ENCODE measurements at regions not wholly inside any gene's neighbourhood (a gene's known extent, or its start where the extent isn't known, plus 50 kb on each side); places are given as distances from the start of the nearest gene placed in this dataset.

GRCh38 chr9:88680041-88680440 is 145.1 kb downstream of the NXNL2 start:
- H2BK5ac ChIP-seq (ENCODE audit: low read length): no peak overlapping the region
- H3K9ac ChIP-seq (ENCODE audit: low read depth, low read length, poor library complexity): no peak overlapping the region
- no peak overlapping the region for H3K18ac ChIP-seq (ENCODE audit: low read length)
- H3K9me3 ChIP-seq (replicated peaks in 1 of 2; ENCODE audit: control insufficient read depth in 2 of 2, insufficient read depth in 1 of 2, low read depth in 1 of 2, low read length in 2 of 2): peaks cover 0 to 3% of the 10 kb centered on the region in 2 donors
- no CpG with 5 or more reads among the region's 5 CpGs for WGBS, 2 donors (ENCODE audit: extremely low coverage in 2 of 2, insufficient read length in 2 of 2, insufficient replicate concordance in 1 of 2)
- H4K91ac ChIP-seq (ENCODE audit: low read depth, low read length, poor library complexity): peak overlapping the region; percentile 39
- H3K79me1 ChIP-seq (ENCODE audit: low read depth, low read length): no peaks in the 10 kb centered on the region
- H3K27ac ChIP-seq (replicated peaks; ENCODE audit: low read length): no peak overlapping the region
- no peaks in the 10 kb centered on the region for H3K4me1 ChIP-seq (ENCODE audit: control insufficient read depth in 2 of 2, insufficient read depth in 1 of 2, low read depth in 1 of 2, low read length in 2 of 2)
- no peak overlapping the region for H2AFZ ChIP-seq (ENCODE audit: low read length)
- no peak overlapping the region for H3K14ac ChIP-seq (ENCODE audit: low read length)
- no peak overlapping the region for H2BK15ac ChIP-seq (ENCODE audit: low read length)
- no peak overlapping the region for H3K4me3 ChIP-seq (ENCODE audit: low read length in 2 of 2)
- H3K4me2 ChIP-seq (ENCODE audit: insufficient read depth, low read length, poor library complexity, severe bottlenecking): no peak overlapping the region
- peak overlapping the region; percentile 27 for H2AK5ac ChIP-seq (ENCODE audit: low read depth, low read length)
- H4K8ac ChIP-seq (ENCODE audit: low read depth, low read length): no peak overlapping the region
- no peaks in the 10 kb centered on the region for H3K27me3 ChIP-seq (ENCODE audit: control insufficient read depth in 3 of 3, insufficient read depth in 3 of 3, low read depth in 1 of 3, low read length in 3 of 3)
- H3K36me3 ChIP-seq (replicated peaks in 1 of 2; ENCODE audit: control insufficient read depth in 2 of 2, insufficient read depth in 2 of 2, low read length in 2 of 2): no peaks in the 10 kb centered on the region
- H3K4ac ChIP-seq (ENCODE audit: low read length): no peak overlapping the region
- no peak for DNase-seq (ENCODE audit: low spot score)
- H2BK12ac ChIP-seq (ENCODE audit: low read length): no peak overlapping the region
- no peak overlapping the region for H2BK120ac ChIP-seq (ENCODE audit: low read depth, low read length)
- no peak overlapping the region for H3K23ac ChIP-seq (ENCODE audit: low read depth, low read length, poor library complexity)

GRCh38 chr9:88680505-88681160 is 145.7 kb downstream of the NXNL2 start:
- no peak overlapping the region for H3K27ac ChIP-seq (replicated peaks; ENCODE audit: low read length)
- H3K4me3 ChIP-seq (ENCODE audit: low read length in 2 of 2): no peak overlapping the region
- H2AFZ ChIP-seq (ENCODE audit: low read length): no peak overlapping the region
- H2BK15ac ChIP-seq (ENCODE audit: low read length): no peak overlapping the region
- no peak overlapping the region for H2BK120ac ChIP-seq (ENCODE audit: low read depth, low read length)
- H3K18ac ChIP-seq (ENCODE audit: low read length): no peak overlapping the region
- H2BK12ac ChIP-seq (ENCODE audit: low read length): no peak overlapping the region
- peaks cover 0 to 3% of the 10 kb centered on the region in 2 donors for H3K9me3 ChIP-seq (replicated peaks in 1 of 2; ENCODE audit: control insufficient read depth in 2 of 2, insufficient read depth in 1 of 2, low read depth in 1 of 2, low read length in 2 of 2)
- no peaks in the 10 kb centered on the region for H3K36me3 ChIP-seq (replicated peaks in 1 of 2; ENCODE audit: control insufficient read depth in 2 of 2, insufficient read depth in 2 of 2, low read length in 2 of 2)
- DNase-seq (ENCODE audit: low spot score): no peak
- no peak overlapping the region for H4K8ac ChIP-seq (ENCODE audit: low read depth, low read length)
- no peak overlapping the region for H3K14ac ChIP-seq (ENCODE audit: low read length)
- H3K4me1 ChIP-seq (ENCODE audit: control insufficient read depth in 2 of 2, insufficient read depth in 1 of 2, low read depth in 1 of 2, low read length in 2 of 2): no peaks in the 10 kb centered on the region
- no peak overlapping the region for H3K23ac ChIP-seq (ENCODE audit: low read depth, low read length, poor library complexity)
- no peak overlapping the region for H3K4ac ChIP-seq (ENCODE audit: low read length)
- WGBS, 2 donors (ENCODE audit: extremely low coverage in 2 of 2, insufficient read length in 2 of 2, insufficient replicate concordance in 1 of 2): no CpG with 5 or more reads among the region's 8 CpGs
- H3K4me2 ChIP-seq (ENCODE audit: insufficient read depth, low read length, poor library complexity, severe bottlenecking): no peak overlapping the region
- H3K9ac ChIP-seq (ENCODE audit: low read depth, low read length, poor library complexity): no peak overlapping the region
- H3K79me1 ChIP-seq (ENCODE audit: low read depth, low read length): no peaks in the 10 kb centered on the region
- peak overlapping the region; percentile 27 for H2AK5ac ChIP-seq (ENCODE audit: low read depth, low read length)
- H3K27me3 ChIP-seq (ENCODE audit: control insufficient read depth in 3 of 3, insufficient read depth in 3 of 3, low read depth in 1 of 3, low read length in 3 of 3): no peaks in the 10 kb centered on the region
- H4K91ac ChIP-seq (ENCODE audit: low read depth, low read length, poor library complexity): peak overlapping the region; percentile 39
- no peak overlapping the region for H2BK5ac ChIP-seq (ENCODE audit: low read length)

GRCh38 chr9:88681434-88681833 is 146.5 kb downstream of the NXNL2 start:
- Histone ChIP-seq H3K36me3 (replicated peaks in 1 of 2; ENCODE audit: control insufficient read depth in 2 of 2, insufficient read depth in 2 of 2, low read length in 2 of 2) (no peaks in the 10 kb centered on the region), H3K23ac (ENCODE audit: low read depth, low read length, poor library complexity) (no peak overlapping the region), H2BK12ac (ENCODE audit: low read length) (no peak overlapping the region), H3K27me3 (ENCODE audit: control insufficient read depth in 3 of 3, insufficient read depth in 3 of 3, low read depth in 1 of 3, low read length in 3 of 3) (no peaks in the 10 kb centered on the region), H2BK120ac (ENCODE audit: low read depth, low read length) (no peak overlapping the region), H3K4me3 (ENCODE audit: low read length in 2 of 2) (no peak overlapping the region), H2BK15ac (ENCODE audit: low read length) (no peak overlapping the region), H3K27ac (replicated peaks; ENCODE audit: low read length) (no peak overlapping the region), H3K4me1 (ENCODE audit: control insufficient read depth in 2 of 2, insufficient read depth in 1 of 2, low read depth in 1 of 2, low read length in 2 of 2) (no peaks in the 10 kb centered on the region), H4K8ac (ENCODE audit: low read depth, low read length) (no peak overlapping the region), H3K79me1 (ENCODE audit: low read depth, low read length) (no peaks in the 10 kb centered on the region), H3K14ac (ENCODE audit: low read length) (no peak overlapping the region), H3K9me3 (replicated peaks in 1 of 2; ENCODE audit: control insufficient read depth in 2 of 2, insufficient read depth in 1 of 2, low read depth in 1 of 2, low read length in 2 of 2) (peaks cover 0 to 3% of the 10 kb centered on the region in 2 donors), H3K4me2 (ENCODE audit: insufficient read depth, low read length, poor library complexity, severe bottlenecking) (no peak overlapping the region), H3K18ac (ENCODE audit: low read length) (no peak overlapping the region), H2AFZ (ENCODE audit: low read length) (no peak overlapping the region), H3K9ac (ENCODE audit: low read depth, low read length, poor library complexity) (no peak overlapping the region), H4K91ac (ENCODE audit: low read depth, low read length, poor library complexity) (no peak overlapping the region), H2AK5ac (ENCODE audit: low read depth, low read length) (no peak overlapping the region), H2BK5ac (ENCODE audit: low read length) (no peak overlapping the region), H3K4ac (ENCODE audit: low read length) (no peak overlapping the region)
- no peak for DNase-seq (ENCODE audit: low spot score)
- WGBS, 2 donors (ENCODE audit: extremely low coverage in 2 of 2, insufficient read length in 2 of 2, insufficient replicate concordance in 1 of 2): no CpG with 5 or more reads among the region's 8 CpGs

- H3K9ac ChIP-seq (ENCODE audit: low read depth, low read length, poor library complexity): no peak overlapping the region
- H2BK15ac ChIP-seq (ENCODE audit: low read length): no peak overlapping the region
- no peak overlapping the region for H3K14ac ChIP-seq (ENCODE audit: low read length)
- no peak overlapping the region for H3K23ac ChIP-seq (ENCODE audit: low read depth, low read length, poor library complexity)
- no peak overlapping the region for H2AFZ ChIP-seq (ENCODE audit: low read length)
- no peak overlapping the region for H2BK12ac ChIP-seq (ENCODE audit: low read length)
- H3K18ac ChIP-seq (ENCODE audit: low read length): peak overlapping the region; percentile 45
- no peaks in the 10 kb centered on the region for H3K79me1 ChIP-seq (ENCODE audit: low read depth, low read length)
- no peaks in the 10 kb centered on the region for H3K36me3 ChIP-seq (replicated peaks in 1 of 2; ENCODE audit: control insufficient read depth in 2 of 2, insufficient read depth in 2 of 2, low read length in 2 of 2)
- no peak overlapping the region for H3K4me3 ChIP-seq (ENCODE audit: low read length in 2 of 2)
- no peak overlapping the region for H4K91ac ChIP-seq (ENCODE audit: low read depth, low read length, poor library complexity)
- no peak overlapping the region for H2AK5ac ChIP-seq (ENCODE audit: low read depth, low read length)
- H4K8ac ChIP-seq (ENCODE audit: low read depth, low read length): no peak overlapping the region
- H3K27me3 ChIP-seq (ENCODE audit: control insufficient read depth in 3 of 3, insufficient read depth in 3 of 3, low read depth in 1 of 3, low read length in 3 of 3): no peaks in the 10 kb centered on the region
- no peak overlapping the region for H2BK5ac ChIP-seq (ENCODE audit: low read length)
- H3K4me1 ChIP-seq (ENCODE audit: control insufficient read depth in 2 of 2, insufficient read depth in 1 of 2, low read depth in 1 of 2, low read length in 2 of 2): no peaks in the 10 kb centered on the region
- H2BK120ac ChIP-seq (ENCODE audit: low read depth, low read length): no peak overlapping the region
- WGBS, 2 donors (ENCODE audit: extremely low coverage in 2 of 2, insufficient read length in 2 of 2, insufficient replicate concordance in 1 of 2): no CpG with 5 or more reads among the region's 12 CpGs
- H3K4ac ChIP-seq (ENCODE audit: low read length): no peak overlapping the region
- no peak for DNase-seq (ENCODE audit: low spot score)
- no peaks in the 10 kb centered on the region for H3K9me3 ChIP-seq (replicated peaks in 1 of 2; ENCODE audit: control insufficient read depth in 2 of 2, insufficient read depth in 1 of 2, low read depth in 1 of 2, low read length in 2 of 2)
- H3K27ac ChIP-seq (replicated peaks; ENCODE audit: low read length): no peak overlapping the region
- H3K4me2 ChIP-seq (ENCODE audit: insufficient read depth, low read length, poor library complexity, severe bottlenecking): no peak overlapping the region
Measured at GRCh38 chr9:88682431-88682831, 147.5 kb downstream of the NXNL2 start.
